ENCODE measurements at regions not wholly inside any gene's neighbourhood (a gene's known extent, or its start where the extent isn't known, plus 50 kb on each side); places are given as distances from the start of the nearest gene placed in this dataset.

DNA sequence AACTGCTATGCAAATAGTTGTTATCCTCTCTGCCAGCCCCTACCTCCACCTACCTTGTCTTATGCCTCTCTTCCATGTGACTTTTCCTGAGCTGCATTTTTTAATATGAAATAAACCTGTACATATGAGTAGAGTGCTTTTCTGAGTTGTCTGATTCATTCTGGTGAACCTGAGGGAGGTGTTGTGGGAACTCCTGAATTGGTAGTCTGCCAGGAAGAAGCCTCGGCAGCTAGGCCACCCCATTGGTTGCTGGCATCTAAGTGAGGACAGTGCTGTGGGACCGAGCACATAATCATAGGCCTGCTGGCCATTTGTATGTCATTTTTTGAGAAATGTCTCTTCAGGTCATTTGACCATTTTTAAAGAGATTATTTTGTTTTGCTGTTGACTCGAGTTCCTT lies 1146.8 kb downstream of the UQCRFS1 start:
- Histone ChIP-seq H3K4me1 (ENCODE audit: control insufficient read depth, insufficient read depth, low read length) (no peaks in the 10 kb centered on the region), H3K9me3 (ENCODE audit: control insufficient read depth, insufficient read depth, low read depth, low read length) (peaks cover 6% of the 10 kb centered on the region; the same call in 1 of the 2 replicates), H3K36me3 (ENCODE audit: control insufficient read depth in 2 of 2, insufficient read depth in 1 of 2, low read length in 2 of 2) (no peaks in the 10 kb centered on the region), H3K4me3 (ENCODE audit: low read depth, low read length) (no peak overlapping the region), H3K27ac (ENCODE audit: extremely low read depth, low read depth, low read length) (no peak overlapping the region)
- POLR2A ChIA-PET, result no interaction called here
- CTCF ChIA-PET, result interaction anchor here (0.6 kb wide), 1 partner anchor 41 kb away, joined by 6 read pairs; no protein-coding TSS in a partner anchor
- TF ChIP-seq, protein P1, sequence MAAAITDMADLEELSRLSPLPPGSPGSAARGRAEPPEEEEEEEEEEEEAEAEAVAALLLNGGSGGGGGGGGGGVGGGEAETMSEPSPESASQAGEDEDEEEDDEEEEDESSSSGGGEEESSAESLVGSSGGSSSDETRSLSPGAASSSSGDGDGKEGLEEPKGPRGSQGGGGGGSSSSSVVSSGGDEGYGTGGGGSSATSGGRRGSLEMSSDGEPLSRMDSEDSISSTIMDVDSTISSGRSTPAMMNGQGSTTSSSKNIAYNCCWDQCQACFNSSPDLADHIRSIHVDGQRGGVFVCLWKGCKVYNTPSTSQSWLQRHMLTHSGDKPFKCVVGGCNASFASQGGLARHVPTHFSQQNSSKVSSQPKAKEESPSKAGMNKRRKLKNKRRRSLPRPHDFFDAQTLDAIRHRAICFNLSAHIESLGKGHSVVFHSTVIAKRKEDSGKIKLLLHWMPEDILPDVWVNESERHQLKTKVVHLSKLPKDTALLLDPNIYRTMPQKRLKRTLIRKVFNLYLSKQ (tag by site-specific recombination; IDR thresholded peaks at IDR 0.05; ENCODE audit: borderline replicate concordance), result no peak

DNA sequence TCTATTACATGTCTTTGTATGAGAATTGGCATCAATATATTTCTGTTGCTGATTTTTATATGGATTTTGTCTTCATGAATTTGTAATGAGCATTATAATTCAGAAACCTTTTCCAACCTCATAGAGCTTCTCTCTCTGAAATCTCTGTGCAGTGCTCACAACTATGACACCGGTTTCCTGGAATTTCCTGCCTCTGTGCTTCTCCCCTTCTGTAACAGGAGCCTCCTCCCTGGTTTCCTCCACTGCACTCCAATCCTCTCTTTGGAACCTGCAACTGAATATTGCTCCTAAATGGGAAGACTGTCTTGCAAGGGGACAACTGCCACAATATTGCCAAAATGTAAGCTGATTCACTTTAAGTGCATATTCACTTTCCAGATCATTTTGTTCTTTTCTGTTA lies 1147.9 kb downstream of the UQCRFS1 start:
- H3K9me3 ChIP-seq (ENCODE audit: control insufficient read depth, insufficient read depth, low read depth, low read length), result peaks cover 6% of the 10 kb centered on the region; the same call in 1 of the 2 replicates
- no peaks in the 10 kb centered on the region for H3K4me1 ChIP-seq (ENCODE audit: control insufficient read depth, insufficient read depth, low read length)
- H3K36me3 ChIP-seq (ENCODE audit: control insufficient read depth in 2 of 2, insufficient read depth in 1 of 2, low read length in 2 of 2), result no peaks in the 10 kb centered on the region
- ChIA-PET POLR2A (no interaction called here), CTCF (interaction anchor here (0.6 to 1.8 kb wide), 2 partner anchors 31 to 92 kb away, joined by 4 to 5 read pairs; no protein-coding TSS in a partner anchor)
- H3K4me3 ChIP-seq (ENCODE audit: low read depth, low read length), result no peak overlapping the region
- no peak for TF ChIP-seq ZNF223 (tag by site-specific recombination; IDR thresholded peaks at IDR 0.05)
- TF ChIP-seq ZNF501 (tag by site-specific recombination; IDR thresholded peaks at IDR 0.05), result no peak
- no peak for TF ChIP-seq ZNF830 (tag by site-specific recombination; IDR thresholded peaks at IDR 0.05; ENCODE audit: low read depth)
- no peak for TF ChIP-seq ZNF514 (tag by site-specific recombination; IDR thresholded peaks at IDR 0.05)
- TF ChIP-seq SCRT1 (tag by site-specific recombination; IDR thresholded peaks at IDR 0.05; ENCODE audit: borderline replicate concordance), result no peak
- TF ChIP-seq ZNF239 (tag by site-specific recombination; IDR thresholded peaks at IDR 0.05), result no peak
- no peak overlapping the region for H3K27ac ChIP-seq (ENCODE audit: extremely low read depth, low read depth, low read length)

DNA sequence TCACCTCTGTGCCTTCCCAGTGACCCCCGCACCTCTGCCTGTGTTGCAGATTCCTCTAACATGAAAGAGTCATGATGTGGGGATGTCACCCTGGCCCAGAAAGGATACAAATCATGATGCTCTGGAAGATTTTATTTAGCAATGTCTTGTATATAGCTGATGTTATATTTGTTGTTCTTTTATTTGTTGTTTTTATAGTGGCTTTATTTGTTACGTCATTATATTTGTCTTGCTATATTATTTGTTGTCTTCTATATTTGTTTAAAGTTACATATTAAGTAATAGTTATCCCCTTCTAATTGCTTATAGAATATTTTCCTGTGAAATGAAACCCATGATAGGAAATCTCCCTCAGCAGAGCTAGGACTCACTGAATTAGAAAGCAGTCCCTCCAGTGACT lies 1149.2 kb downstream of the UQCRFS1 start:
- no peak overlapping the region for H3K27ac ChIP-seq (ENCODE audit: extremely low read depth, low read depth, low read length)
- POLR2A ChIA-PET, result no interaction called here
- H3K9me3 ChIP-seq (ENCODE audit: control insufficient read depth, insufficient read depth, low read depth, low read length), result peaks cover 2% of the 10 kb centered on the region; the same call in 1 of the 2 replicates
- H3K4me3 ChIP-seq (ENCODE audit: low read depth, low read length), result no peak overlapping the region
- TF ChIP-seq, protein P2, sequence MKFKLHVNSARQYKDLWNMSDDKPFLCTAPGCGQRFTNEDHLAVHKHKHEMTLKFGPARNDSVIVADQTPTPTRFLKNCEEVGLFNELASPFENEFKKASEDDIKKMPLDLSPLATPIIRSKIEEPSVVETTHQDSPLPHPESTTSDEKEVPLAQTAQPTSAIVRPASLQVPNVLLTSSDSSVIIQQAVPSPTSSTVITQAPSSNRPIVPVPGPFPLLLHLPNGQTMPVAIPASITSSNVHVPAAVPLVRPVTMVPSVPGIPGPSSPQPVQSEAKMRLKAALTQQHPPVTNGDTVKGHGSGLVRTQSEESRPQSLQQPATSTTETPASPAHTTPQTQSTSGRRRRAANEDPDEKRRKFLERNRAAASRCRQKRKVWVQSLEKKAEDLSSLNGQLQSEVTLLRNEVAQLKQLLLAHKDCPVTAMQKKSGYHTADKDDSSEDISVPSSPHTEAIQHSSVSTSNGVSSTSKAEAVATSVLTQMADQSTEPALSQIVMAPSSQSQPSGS (tag by site-specific recombination; IDR thresholded peaks at IDR 0.05; ENCODE audit: low read depth), result peak; percentile 47
- TF ChIP-seq ZNF248 (tag by site-specific recombination; IDR thresholded peaks at IDR 0.05) (no peak), ZNF157 (tag by site-specific recombination; IDR thresholded peaks at IDR 0.05) (no peak)
- CTCF ChIA-PET, result interaction anchor here (0.6 to 1.8 kb wide), 4 partner anchors 16 to 570 kb away, joined by 3 to 4 read pairs (median 4); no protein-coding TSS in a partner anchor
- H3K36me3 ChIP-seq (ENCODE audit: control insufficient read depth in 2 of 2, insufficient read depth in 1 of 2, low read length in 2 of 2), result no peaks in the 10 kb centered on the region
- H3K4me1 ChIP-seq (ENCODE audit: control insufficient read depth, insufficient read depth, low read length), result no peaks in the 10 kb centered on the region

DNA sequence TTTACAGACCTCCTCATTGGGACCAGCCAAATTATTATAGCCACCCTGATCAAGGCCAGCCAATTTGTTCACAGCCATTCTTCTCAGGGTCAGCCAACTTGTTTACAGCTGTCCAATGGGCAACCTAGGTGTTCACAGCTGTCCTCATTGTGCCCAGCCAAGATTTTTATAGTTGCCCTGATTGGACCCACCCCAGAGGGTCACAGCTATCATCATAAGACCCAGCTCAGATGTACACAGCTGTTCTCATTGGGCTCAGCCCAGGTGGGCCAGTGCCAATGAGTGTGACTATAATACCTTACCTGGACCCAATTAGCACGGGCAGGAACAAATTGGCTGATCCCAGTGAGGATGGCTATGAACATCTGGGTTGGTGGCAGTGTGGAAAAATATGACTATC lies 1151.8 kb downstream of the UQCRFS1 start:
- ChIA-PET CTCF (no interaction called here), POLR2A (interaction anchor here (1.0 kb wide), 1 partner anchor 10 kb away, joined by 3 read pairs; no protein-coding TSS in a partner anchor)
- peaks cover 5% of the 10 kb centered on the region for H3K9me3 ChIP-seq (ENCODE audit: control insufficient read depth, insufficient read depth, low read depth, low read length)
- no peaks in the 10 kb centered on the region for H3K4me1 ChIP-seq (ENCODE audit: control insufficient read depth, insufficient read depth, low read length)
- no peaks in the 10 kb centered on the region for H3K36me3 ChIP-seq (ENCODE audit: control insufficient read depth in 2 of 2, insufficient read depth in 1 of 2, low read length in 2 of 2)
- TF ChIP-seq ZNF624 (tag by site-specific recombination; IDR thresholded peaks at IDR 0.05) (no peak), FEZF1 (tag by site-specific recombination; IDR thresholded peaks at IDR 0.05) (no peak), ZNF768 (tag by site-specific recombination; IDR thresholded peaks at IDR 0.05) (no peak), ZNF112 (tag by site-specific recombination; IDR thresholded peaks at IDR 0.05) (no peak), ZNF350 (tag by site-specific recombination; IDR thresholded peaks at IDR 0.05) (no peak)
- TF ChIP-seq, protein P3, sequence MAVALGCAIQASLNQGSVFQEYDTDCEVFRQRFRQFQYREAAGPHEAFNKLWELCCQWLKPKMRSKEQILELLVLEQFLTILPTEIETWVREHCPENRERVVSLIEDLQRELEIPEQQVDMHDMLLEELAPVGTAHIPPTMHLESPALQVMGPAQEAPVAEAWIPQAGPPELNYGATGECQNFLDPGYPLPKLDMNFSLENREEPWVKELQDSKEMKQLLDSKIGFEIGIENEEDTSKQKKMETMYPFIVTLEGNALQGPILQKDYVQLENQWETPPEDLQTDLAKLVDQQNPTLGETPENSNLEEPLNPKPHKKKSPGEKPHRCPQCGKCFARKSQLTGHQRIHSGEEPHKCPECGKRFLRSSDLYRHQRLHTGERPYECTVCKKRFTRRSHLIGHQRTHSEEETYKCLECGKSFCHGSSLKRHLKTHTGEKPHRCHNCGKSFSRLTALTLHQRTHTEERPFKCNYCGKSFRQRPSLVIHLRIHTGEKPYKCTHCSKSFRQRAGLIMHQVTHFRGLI (tag by site-specific recombination; IDR thresholded peaks at IDR 0.05), result no peak
- TF ChIP-seq, protein P4, sequence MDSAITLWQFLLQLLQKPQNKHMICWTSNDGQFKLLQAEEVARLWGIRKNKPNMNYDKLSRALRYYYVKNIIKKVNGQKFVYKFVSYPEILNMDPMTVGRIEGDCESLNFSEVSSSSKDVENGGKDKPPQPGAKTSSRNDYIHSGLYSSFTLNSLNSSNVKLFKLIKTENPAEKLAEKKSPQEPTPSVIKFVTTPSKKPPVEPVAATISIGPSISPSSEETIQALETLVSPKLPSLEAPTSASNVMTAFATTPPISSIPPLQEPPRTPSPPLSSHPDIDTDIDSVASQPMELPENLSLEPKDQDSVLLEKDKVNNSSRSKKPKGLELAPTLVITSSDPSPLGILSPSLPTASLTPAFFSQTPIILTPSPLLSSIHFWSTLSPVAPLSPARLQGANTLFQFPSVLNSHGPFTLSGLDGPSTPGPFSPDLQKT (IDR thresholded peaks at IDR 0.05; ENCODE audit: borderline replicate concordance, low read depth, low read length), result no peak
- H3K27ac ChIP-seq (ENCODE audit: extremely low read depth, low read depth, low read length), result no peak overlapping the region
- no peak overlapping the region for H3K4me3 ChIP-seq (ENCODE audit: low read depth, low read length)
